ENCODE measurements at regions not wholly inside any gene's neighbourhood (a gene's known extent, or its start where the extent isn't known, plus 50 kb on each side); places are given as distances from the start of the nearest gene placed in this dataset.

DNA sequence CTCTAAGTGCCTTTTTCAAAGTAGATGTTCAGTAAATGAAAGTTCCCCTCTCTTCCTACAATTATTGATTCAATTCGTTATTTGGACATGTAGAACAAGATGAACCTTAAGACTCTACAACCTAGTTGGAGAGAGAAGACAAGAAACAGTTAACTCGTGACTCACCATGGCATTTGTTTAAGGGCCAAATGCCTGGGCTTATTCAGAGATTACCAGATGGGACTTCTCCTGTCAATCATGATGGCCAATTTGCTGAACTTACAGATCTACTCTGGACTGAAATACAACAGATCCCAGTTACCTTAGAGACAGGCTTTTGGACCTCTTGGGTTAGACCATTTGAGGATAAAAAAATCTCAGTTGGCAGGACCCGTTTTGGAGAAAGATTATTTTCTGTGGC lies 93.5 kb downstream of the C1orf94 start:
- DNase-seq: no peak

DNA sequence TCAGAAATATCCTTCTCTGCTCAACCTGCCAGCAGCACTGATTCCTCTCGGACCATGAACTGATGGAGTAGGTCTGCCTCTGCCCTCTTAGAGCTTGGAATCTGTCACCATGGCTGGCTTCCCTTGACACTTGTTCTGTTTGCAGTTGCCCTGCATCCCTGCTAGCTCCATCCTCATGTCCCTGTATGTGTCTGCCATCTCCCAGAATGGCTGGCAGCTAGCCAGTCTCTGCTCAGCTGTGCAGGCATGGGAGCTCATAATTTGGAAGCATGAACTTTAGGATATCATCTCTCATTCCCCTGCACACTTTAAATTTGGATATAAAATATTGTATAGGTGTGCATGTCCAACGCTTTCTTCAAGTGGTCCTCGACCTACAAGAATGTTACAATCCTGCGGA lies 95.4 kb downstream of the C1orf94 start:
- DNase-seq: no peak

DNA sequence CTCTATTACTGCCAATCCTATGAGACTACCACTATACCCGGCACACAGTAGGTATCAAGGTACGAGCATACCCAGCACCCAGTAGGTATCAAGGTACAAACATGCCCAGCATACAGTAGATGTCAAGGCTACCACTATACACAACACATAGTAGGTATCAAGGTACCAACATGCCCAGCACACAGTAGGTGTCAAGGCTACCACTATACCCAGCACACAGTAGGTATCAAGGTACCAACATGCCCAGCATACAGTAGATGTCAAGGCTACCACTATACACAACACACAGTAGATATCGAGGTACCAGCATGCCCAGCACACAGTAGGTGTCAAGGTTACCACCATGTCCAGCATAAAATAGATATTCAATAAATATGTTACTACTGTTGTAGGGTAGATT lies 98.4 kb downstream of the C1orf94 start:
- no peak for DNase-seq

DNA sequence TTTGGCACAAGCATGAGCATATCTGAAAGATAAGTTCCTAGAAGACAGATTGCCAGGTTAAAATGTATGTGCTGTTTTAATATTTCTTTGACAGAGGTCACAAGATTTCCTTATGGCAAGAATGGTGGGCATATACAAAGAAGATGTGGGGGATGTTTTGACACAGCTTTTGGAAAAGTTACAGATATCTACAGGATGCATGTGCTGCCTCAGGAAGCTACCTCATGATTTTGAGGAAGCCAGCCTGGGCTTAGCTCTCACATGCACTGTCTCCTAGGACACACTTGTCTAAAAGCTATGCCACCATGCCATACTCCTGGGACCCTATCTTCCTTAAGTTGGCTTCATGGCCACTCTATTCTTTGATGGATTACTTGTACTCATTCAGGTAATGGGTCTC lies 99.9 kb downstream of the C1orf94 start:
- DNase-seq: no peak

DNA sequence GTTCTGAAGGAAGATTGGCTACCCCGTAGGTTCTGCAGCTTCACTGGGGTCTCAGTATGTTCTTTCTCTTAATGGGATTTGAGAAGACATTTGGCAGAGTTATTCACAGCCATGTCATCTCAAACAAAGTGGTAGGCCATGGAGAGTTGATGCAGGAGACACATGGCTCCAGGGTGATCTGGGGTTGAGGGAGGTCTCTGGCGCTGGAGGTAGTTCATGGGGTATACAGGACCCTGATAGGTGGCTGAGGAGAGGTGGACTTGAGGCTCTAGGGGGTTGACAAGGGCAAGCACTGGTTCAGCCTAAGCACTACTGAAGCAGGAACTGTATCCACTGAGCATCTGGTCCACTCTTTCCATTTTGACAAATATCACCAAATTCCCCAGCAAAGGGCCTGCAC lies 100.4 kb downstream of the C1orf94 start:
- DNase-seq: no peak

DNA sequence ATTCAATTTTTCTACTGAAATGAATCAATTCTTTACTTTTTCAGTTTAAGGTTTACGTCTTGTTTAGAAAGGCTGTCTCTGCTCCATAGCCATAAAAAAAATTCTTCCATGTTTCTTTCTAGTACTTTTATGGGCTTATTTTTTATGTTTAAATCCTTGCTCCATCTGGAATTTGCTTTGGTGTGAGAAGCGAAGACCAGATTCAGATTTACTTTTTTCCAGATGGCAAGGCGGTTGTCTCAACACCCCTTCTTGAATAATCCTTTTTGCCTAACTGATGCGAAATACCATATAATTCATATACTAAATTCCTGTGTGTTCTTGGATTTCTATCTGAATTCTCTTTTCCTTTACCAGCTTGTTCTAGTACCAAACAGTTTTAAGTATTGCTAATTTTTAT lies 101.5 kb downstream of the C1orf94 start:
- DNase-seq: no peak

DNA sequence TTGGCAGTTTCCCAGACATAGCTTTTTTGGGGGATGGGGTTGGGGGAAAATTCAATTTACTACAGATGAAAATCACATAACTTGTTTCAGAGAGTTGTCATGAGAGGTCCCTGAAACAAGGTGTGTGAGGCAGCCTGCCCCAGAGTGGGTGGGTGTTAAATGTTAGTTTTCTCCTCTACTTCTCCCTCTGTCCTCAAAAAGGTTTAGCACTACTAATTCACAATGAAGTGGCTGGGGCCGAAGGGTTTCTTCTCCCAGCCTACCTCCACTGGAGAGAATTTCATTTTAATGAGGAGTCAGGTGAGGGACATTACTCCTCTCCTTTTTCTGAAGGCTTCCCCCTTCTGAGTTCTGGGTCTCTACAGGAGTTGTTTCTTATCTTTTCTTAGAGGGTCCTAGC lies 103.3 kb downstream of the C1orf94 start:
- DNase-seq: no peak

DNA sequence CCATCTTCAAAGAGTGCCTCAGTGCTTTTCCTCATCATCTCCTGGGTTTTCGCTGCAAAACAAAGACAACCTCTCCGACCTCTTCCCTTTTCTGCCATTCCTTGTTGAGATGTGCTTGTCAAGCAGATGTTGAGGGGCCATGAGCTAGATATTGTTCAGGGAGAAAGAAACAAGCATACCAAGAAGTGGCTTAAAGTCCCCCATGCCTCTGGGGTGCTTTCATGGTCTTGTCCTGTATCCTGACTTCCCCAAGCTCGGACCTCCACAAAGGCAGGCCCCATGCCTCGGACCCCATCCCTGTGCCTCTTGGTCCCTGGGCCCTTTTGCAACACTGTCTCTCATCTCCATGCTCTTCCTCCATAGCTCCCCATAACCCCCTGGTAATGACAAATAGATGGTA lies 103.8 kb downstream of the C1orf94 start:
- DNase-seq: no peak

DNA sequence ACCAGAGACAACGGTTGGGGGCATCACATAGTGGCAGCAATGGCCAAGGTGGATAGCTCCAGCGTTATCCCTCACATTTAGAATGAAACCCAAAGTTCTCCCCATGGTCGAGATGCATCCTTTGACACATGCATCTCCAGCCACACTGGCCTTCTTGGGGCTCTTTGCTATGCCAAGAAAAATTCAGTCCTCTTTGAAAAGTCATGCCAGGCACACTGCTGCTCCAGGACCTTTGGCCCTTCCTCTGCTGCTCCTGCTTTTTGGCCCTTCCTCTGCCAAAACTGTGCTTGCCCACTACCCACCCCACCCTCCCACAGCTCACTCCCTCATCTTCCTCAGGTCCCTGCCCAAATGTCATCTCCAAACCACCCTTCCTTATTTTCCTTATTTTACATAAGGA lies 106.4 kb downstream of the C1orf94 start:
- DNase-seq: no peak

DNA sequence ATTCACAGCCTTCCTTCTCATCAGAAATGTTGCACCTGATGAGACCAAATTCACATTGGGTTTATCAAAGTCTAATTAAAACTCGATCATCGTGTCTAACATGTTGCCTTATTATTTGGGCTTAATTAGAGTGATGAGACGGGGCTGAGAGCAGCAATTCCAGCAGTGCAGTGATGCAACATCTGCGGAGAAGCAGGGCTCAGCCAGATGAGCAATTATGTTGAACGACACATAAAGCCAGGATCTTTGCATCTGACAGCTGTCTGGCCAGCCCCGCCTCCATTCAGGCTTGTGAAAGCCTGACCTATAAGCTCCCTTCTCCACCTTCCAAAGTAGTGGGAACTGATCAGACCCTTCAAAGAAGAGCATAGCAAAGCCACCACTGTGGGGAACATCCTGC lies 109.8 kb downstream of the C1orf94 start:
- DNase-seq: no peak

DNA sequence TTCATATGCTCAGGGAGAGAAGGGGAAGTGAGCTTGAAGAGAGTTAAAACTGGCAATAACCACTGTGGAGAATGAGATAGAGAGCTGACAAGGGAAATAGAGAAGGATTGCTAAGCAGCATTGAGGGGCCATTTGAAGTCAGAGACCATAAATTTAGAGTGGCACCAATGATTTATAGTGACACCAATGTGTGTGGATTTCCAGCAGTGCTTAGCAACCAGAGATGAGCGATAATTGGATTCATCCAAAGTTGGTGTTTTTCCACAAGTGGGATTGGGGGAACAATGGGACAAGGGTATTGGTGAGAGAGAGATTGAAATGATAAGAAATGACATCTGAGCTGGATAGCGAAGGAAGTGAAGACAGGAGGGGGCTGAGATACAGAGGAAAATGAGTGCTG lies 114.1 kb downstream of the C1orf94 start:
- DNase-seq: no peak

DNA sequence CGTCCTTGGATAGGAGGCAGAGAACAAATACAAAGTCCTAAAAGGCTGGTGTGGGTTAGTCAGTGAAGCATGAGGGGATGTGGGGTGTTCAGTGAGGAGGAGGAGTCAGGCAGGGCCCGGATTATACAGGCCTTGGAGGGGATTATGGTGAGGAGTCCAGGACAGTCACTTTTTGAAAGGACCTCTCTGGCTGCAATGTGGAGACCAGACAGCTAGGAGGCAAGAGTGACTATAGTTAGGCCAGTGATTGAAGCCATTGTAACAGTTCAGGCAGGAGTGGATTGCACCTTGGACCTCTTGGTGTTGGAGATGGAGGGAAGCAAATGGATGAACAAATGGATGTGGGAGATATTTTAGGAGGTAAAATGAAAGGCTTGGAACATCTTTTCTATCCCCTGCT lies 115.8 kb downstream of the C1orf94 start:
- no peak for DNase-seq

DNA sequence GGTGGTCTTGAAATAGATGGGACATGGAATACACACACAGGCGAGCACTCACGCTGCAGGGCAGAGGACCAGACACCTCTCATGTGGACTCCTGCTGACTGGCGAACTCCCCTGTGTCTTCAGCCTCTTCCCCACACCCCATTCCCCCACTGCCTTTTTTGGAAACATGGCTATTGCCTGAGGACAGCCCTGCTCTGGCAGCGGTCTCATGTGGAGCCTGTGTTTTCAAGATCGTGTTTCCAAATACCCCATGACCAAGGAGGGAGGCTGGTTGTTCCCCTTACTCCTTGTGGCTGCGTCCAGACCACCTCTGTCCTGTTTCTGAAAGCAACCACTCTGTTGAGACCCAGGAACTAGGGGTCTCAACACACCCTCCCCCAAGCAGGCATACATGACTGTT lies 119.4 kb downstream of the C1orf94 start:
- no peak for DNase-seq

DNA sequence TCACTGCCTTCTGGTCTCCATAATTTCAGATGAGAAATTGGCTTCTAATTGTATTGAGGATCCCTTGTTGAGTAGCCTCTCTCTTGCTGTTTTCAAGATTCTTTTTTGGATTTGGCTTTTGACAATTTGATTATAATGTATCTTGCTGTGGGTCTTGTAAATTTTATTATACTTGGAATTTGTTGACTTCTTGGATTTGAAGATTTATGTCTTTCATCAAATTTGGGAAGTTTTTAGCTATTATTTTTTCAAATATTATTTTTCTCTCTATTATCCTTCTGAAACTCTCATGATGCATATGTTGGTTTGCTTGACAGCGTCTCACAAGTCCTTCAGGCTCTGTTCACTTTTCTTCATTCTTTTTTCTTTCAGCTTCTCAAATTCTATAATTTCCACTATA lies 126.1 kb downstream of the C1orf94 start:
- DNase-seq: no peak

DNA sequence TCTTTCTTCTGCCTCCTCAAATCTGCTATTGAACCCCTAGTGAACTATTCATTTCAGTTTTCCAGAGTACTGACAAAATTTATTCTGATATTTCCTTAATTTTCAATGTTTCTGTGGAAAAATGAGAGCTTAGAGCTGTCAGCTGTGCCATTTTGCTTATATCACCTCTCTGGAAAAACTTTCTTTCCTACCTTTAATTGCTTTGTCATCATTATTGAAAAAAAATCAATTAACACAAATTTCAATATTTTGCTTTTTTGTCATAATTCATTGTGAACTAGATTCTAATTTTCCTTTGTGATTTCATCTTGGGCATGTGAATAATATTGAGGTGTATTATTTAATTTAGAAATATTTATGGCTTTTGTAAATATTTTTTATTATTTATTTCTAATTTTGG lies 126.5 kb downstream of the C1orf94 start:
- no peak for DNase-seq

DNA sequence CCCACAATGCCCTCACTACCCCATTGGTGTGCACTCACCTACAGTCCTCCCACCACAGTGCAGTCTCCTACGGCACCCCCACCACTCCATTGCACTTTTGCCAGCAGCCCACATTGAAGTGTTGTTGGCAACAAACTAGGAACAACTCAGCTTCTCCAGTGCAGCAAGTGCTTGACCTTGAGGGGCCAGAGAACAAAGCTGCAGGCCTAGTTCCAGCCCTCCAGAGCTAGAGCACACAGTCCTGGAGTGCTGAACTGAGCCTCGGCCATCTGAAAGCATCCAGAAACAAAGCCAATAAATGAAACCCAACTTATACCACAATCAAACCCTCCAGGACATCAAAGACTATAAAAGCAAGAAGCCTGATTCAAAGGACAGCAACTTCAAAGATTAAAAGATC lies 129.9 kb downstream of the C1orf94 start:
- DNase-seq: no peak

DNA sequence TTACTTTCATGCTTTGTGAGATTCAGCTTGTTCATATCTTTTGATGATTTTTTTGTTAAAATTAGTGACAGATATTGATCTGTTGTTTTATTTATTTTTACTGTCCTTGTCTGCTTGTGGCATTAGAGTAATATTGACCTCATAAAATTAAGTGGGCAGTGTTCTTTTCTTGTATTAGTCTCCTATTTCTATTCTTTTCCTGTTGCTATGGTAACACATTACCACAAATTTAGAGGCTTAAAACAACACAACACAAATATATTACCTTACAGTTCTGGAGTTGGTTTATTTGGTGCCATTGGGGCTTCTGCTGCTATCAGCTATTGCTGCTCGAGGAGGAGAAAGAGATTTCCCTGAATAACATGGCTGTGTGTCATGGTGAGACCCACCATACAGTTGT lies 135.7 kb downstream of the C1orf94 start:
- DNase-seq: no peak

DNA sequence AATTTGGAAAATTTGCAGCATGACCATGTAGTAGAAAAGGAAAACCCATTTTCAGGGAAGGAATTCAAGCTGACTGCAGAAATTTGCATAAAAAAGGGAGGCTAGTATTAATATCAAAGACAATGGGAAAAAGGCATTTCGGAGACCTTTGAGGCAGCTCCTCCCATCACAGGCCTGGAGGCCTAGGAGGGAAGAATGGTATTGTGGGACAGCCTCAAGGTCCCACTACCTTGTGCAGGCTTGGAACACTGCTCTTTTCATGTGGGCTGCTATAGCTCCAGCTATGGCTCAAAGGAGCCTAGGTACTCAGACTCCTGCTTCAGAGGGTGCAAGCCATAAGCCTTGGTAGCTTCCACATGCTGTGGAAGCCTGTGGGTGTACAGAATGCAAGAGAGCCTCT lies 139.3 kb downstream of the C1orf94 start:
- DNase-seq: no peak

DNA sequence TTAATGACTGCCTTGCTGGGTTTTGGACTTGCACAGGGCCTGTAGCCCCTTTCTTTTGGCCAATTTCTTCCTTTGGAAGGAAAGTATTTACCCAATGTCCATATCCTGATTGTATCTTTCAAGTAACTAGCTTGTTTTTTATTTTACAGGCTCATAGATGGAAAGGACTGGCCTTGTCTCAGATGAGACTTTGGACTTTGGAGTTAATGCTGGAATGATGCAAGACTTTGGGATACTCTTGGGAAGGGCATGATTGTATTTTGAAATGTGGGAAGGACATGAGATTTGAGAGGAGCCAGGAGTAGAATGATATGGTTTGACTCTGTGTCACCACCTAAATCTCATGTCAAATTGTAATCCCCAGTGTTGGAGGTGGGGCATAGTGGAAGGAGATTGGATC lies 140.1 kb downstream of the C1orf94 start:
- no peak for DNase-seq

DNA sequence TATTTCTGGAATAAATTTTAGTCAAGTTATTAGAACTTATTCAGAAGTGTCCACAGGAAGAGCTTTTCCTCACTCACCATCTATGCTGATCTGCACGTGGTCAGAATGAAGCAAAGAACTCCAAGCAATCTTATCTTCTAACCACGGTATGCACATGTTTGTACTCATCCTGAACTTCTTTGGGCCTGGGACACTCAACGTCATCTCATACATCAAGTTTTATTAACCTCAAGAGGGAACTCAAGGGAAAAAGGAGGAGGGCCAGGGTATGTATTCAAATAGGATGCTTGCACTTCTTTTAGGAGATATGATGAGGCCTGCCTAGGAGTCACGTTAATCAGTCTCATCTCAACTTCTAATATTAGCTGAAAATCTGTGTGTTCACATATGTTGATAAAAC lies 142.5 kb downstream of the C1orf94 start:
- no peak for DNase-seq

DNA sequence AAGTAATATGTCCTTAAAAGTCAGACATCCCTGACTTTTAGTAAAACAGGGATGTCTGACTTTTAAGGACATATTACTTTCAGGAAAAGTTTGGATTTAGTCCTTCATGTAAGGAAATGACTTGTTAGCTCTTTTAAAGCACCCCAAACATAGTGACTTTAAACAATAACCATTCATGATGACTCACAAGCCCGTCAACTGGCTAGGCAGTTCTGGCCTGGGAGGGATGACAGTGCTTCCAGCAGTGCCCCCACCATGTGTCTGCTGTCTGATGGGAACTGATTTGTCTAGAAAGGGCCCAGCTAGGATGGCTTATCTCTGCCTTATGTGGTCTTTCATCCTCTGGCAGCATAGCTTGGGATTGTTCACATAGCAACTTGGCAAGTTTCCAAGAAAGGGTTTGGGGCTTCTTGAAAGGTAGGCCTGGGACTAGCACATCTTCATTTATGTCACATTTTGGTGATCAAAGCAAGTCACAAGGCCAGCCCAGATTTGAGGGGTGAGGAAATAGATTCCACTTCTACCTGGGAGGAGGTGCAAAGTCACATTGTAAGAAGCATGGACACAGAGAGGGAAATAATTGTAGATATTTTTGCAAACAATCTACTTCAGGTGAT lies 143.5 kb downstream of the C1orf94 start:
- DNase-seq: no peak

DNA sequence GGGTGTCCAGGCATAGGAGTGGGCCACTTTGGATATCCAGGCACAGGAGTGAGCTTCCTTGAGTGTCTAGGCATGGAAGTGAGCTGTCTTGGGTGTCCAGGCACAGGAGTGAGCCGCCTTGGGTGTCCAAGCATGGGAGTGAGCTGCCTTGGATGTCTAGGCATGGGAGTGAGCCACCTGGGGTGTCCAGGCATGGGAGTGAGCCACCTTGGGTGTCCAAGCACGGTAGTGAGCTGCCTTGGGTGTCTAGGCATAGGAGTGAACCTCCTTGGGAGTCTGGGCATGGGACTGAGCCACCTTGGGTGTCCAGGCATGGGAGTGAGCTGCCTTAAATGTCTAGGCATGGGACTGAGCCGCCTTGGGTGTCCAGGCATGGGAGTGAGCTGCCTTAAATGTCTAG lies 146.3 kb downstream of the C1orf94 start:
- DNase-seq: no peak

DNA sequence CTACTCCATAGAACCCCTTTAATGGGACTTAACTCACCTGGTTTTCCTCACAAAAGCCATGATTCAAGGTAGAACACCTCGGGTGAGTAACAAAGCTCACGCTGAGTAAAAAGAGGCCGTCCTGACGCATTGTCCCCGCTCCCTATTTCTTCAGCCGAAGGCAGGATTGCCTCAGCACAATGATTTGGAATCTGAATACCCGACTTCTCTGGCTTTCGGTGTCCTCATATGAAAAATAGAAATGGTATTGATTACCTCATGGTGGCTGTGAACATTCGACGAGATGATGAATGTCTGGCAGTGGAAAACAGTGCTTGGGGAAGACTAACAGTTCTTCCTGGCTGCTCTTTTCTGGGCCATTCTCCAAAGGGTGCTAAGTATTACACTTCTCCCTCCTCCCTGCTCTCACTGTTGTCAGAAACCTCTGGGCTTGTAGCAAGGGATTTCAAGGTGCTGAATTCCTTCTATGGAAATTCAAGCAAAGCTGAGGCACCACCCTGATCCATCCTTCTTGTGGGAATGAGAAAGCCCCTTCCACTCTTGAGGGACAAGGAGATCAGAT lies 148.3 kb downstream of the C1orf94 start:
- no peak for DNase-seq

DNA sequence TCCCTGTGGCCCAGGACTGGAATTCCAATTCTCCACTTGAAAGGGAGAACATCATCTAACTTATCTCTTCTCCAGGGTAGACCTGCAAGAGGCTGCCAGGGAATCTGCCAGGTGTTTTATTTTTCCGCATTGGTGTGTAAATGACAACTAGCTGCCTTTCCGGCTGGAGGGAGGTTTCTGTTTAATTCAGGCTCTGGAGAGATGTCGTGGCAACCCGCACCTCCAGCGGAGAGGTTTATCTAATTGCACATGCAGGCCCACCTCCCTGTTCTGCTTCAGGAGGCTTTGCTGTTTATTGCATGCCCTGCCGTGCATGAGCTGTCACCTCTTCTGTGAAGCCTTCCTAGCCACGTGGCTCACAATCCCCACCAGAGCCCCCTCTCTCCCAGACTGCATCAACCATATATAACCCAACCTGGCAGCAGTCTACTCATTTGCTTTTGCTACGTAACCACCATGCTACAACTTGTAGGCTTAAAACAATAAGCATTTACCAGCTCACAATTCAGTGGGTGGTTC lies 151.6 kb downstream of the C1orf94 start:
- DNase-seq: no peak

DNA sequence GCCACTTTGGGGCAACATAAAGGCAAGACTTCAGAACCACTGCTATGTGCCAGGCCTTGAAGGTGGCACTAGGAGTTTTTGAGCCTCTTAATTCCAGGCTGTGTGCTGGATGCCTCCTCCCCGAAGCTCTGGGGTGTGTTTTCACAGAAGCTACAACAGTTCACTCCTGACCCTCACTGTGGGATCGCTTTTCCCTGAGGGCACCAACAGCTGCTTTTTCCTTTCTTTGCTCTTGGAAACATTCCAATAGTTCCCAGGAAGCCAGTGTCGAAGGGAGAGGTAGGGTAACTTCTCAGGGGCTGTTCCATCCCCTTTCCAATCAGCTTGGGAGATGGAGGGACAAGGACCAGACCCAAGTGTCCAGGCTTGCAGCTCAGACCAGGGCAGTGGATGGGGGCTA lies 153.4 kb downstream of the C1orf94 start:
- no peak for DNase-seq
